PC-3 (cell line): ENCODE measurements at regions not wholly inside any gene's neighbourhood (a gene's known extent, or its start where the extent isn't known, plus 50 kb on each side); places are given as distances from the start of the nearest gene placed in this dataset.

Source experiments
- ATAC-seq: fragments of 200-7000 bp; cut with Tn5 transposase; 2 replicates; pipeline ENCODE4 v1.9.1; 2020; ENCODE audit warnings: mild to moderate bottlenecking, moderate library complexity
- BruUV-seq: library from RNA; stranded (reverse); fragments of 400-500 nt; replicated peaks from 2 replicates; lab custom pipeline; 2021; lab: Mats Ljungman, UMichigan
- CTCF ChIA-PET: fragments of 300-600 bp; sonication (Branson Sonifier 250); formaldehyde crosslinking; loops from one replicate; lab custom pipeline; 2022; ENCODE audit warnings: antibody characterized with exemption; lab: Charles Lee
- POLR2A ChIA-PET: fragments of 300-600 bp; sonication (Branson Sonifier 250); formaldehyde crosslinking; loops from one replicate; lab custom pipeline; 2022; ENCODE audit warnings: antibody characterized with exemption; ENCODE audit not compliant: unreplicated experiment; lab: Charles Lee
- DNase-seq: peaks from one replicate; pipeline ENCODE4 v3.0.0-alpha.2; 2015
- H2AFZ ChIP-seq: fragments of 300-600 bp; sonication (generic); 2 replicates; pipeline ENCODE4 v1.6.0; 2016; ENCODE audit warnings: antibody characterized with exemption, low read length
- H3F3A ChIP-seq: fragments of 300-600 bp; sonication (generic); one replicate; pipeline ENCODE4 v1.6.0; 2017; ENCODE audit warnings: antibody characterized with exemption, low read length, control low read depth, mild to moderate bottlenecking; ENCODE audit not compliant: unreplicated experiment
- H3K27ac ChIP-seq: fragments of 300-600 bp; sonication (generic); 2 replicates; pipeline ENCODE4 v1.5.1; 2016; ENCODE audit warnings: mild to moderate bottlenecking, low read length
- H3K27me3 ChIP-seq: fragments of 300-600 bp; sonication (generic); 2 replicates; pipeline ENCODE4 v1.6.1; 2016; ENCODE audit warnings: low read length, mixed read lengths
- H3K36me3 ChIP-seq: fragments of 300-600 bp; sonication (generic); 2 replicates; pipeline ENCODE4 v1.6.1; 2016; ENCODE audit warnings: low read depth, mixed run types, low read length, mixed read lengths
- H3K4me1 ChIP-seq: fragments of 300-600 bp; sonication (generic); 2 replicates; pipeline ENCODE4 v1.5.1; 2016; ENCODE audit warnings: low read length; ENCODE audit not compliant: insufficient read depth
- H3K4me2 ChIP-seq: fragments of 300-600 bp; sonication (generic); 2 replicates; pipeline ENCODE4 v1.6.0; 2016; ENCODE audit warnings: low read length
- H3K4me3 ChIP-seq: fragments of 300-600 bp; sonication (generic); 2 replicates; pipeline ENCODE4 v1.5.1; 2016; ENCODE audit warnings: mild to moderate bottlenecking, low read length, mixed read lengths
- H3K79me2 ChIP-seq: fragments of 300-600 bp; sonication (generic); 2 replicates; pipeline ENCODE4 v1.6.1; 2017; ENCODE audit warnings: low read length, mixed read lengths
- H3K9ac ChIP-seq: fragments of 300-600 bp; sonication (generic); 2 replicates; pipeline ENCODE4 v1.6.0; 2016; ENCODE audit warnings: mild to moderate bottlenecking, low read length
- H3K9me2 ChIP-seq: fragments of 300-600 bp; sonication (generic); replicated peaks from 2 replicates; pipeline ENCODE4 v1.6.1; 2016; ENCODE audit warnings: mixed run types, low read length, mixed read lengths
- H3K9me3 ChIP-seq: fragments of 300-600 bp; sonication (generic); 2 replicates; pipeline ENCODE4 v1.6.1; 2016; ENCODE audit warnings: low read length, mixed read lengths
- H4K20me1 ChIP-seq: fragments of 300-600 bp; sonication (generic); 2 replicates; pipeline ENCODE4 v1.6.1; 2016; ENCODE audit warnings: low read length, mixed read lengths
- EZH2 ChIP-seq: fragments of 300-600 bp; sonication (generic); IDR thresholded peaks from one replicate; pipeline ENCODE4 v1.6.1; 2017; ENCODE audit warnings: antibody characterized with exemption, mild to moderate bottlenecking, low read length; ENCODE audit not compliant: unreplicated experiment
- EZH2phosphoT487 ChIP-seq: fragments of 300-600 bp; sonication (generic); IDR thresholded peaks from 2 replicates; pipeline ENCODE4 v1.6.1; 2018; ENCODE audit warnings: mild to moderate bottlenecking, antibody characterized with exemption, low read length, borderline replicate concordance
- intact Hi-C: fragments of 100-400 bp; cut with micrococcal nuclease; formaldehyde crosslinking; loops from 2 replicates; pipeline ENCODE4 v1.9.0; 2023
- TF ChIP-seq, protein P1 (sequence below): fragments of 300-600 bp; sonication (generic); conservative IDR thresholded peaks from 2 replicates; pipeline ENCODE4 v1.5.1; 2017; ENCODE audit warnings: antibody characterized with exemption, low read depth, mild to moderate bottlenecking, low read length

DNA sequence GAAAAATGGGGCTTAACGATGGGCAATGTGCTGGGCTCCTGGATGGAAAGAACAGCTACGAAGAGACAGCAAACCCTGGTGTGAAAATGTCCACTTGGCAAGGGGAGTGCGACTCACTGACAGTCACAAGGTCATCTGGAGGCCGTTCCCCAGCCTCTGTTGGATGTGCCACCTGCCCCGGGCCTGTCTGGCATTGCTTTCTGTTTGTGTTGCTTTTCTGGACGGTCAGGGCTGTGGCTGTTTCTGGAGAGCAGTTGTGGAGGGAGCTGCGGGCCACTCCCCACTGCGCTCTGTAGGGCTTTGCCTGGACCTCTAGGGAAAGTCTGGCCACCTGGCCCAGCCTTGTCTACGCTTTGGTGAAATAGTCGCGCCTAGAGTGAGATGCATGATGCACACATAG lies 185.3 kb downstream of the IRX1 start:
- Histone ChIP-seq H3K36me3 (no peaks in the 10 kb centered on the region), H3K27ac (no peak overlapping the region), H3K4me2 (no peak overlapping the region), H3K9ac (no peak overlapping the region), H4K20me1 (no peaks in the 10 kb centered on the region), H3K9me2 (no peaks in the 10 kb centered on the region), H3K9me3 (0 out of 2 replicates have a peak, but pooled peaks cover 3% of the 10 kb centered on the region), H2AFZ (no peak overlapping the region), H3K4me1 (no peaks in the 10 kb centered on the region), H3K4me3 (no peak overlapping the region), H3F3A (no peaks in the 10 kb centered on the region), H3K27me3 (no peaks in the 10 kb centered on the region), H3K79me2 (no peaks in the 10 kb centered on the region)
- no TSS peak for BruUV-seq
- ChIA-PET CTCF (no interaction called here), POLR2A (no interaction called here)
- intact Hi-C loops = no loop called here
- ATAC-seq (no peak), DNase-seq (no peak)
- TF ChIP-seq, protein P1, sequence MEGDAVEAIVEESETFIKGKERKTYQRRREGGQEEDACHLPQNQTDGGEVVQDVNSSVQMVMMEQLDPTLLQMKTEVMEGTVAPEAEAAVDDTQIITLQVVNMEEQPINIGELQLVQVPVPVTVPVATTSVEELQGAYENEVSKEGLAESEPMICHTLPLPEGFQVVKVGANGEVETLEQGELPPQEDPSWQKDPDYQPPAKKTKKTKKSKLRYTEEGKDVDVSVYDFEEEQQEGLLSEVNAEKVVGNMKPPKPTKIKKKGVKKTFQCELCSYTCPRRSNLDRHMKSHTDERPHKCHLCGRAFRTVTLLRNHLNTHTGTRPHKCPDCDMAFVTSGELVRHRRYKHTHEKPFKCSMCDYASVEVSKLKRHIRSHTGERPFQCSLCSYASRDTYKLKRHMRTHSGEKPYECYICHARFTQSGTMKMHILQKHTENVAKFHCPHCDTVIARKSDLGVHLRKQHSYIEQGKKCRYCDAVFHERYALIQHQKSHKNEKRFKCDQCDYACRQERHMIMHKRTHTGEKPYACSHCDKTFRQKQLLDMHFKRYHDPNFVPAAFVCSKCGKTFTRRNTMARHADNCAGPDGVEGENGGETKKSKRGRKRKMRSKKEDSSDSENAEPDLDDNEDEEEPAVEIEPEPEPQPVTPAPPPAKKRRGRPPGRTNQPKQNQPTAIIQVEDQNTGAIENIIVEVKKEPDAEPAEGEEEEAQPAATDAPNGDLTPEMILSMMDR = no peak
- TF ChIP-seq EZH2phosphoT487 (no peak), EZH2 (no peak)

DNA sequence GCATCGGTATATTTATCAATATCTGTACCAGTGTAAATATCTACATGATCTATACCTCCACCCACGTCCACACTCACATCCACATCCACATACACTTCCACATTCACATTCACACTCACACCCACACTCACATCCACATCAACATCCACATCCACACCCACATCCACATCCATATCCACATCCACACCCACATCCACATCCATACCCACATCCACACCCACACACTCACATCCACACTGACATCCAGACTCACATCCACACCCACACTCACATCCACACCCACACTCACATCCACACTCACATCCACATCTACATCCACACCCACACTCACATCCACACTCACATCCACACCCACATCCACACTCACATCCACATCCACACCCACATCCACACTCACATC lies 189.2 kb downstream of the IRX1 start:
- Histone ChIP-seq H3K4me3 (no peak overlapping the region), H3K27ac (no peak overlapping the region), H3F3A (no peaks in the 10 kb centered on the region), H3K4me1 (no peaks in the 10 kb centered on the region), H3K9me2 (no peaks in the 10 kb centered on the region), H3K9me3 (peaks cover 10% of the 10 kb centered on the region; the same call in 1 of the 2 replicates), H2AFZ (no peak overlapping the region), H4K20me1 (no peaks in the 10 kb centered on the region), H3K79me2 (no peaks in the 10 kb centered on the region), H3K27me3 (no peaks in the 10 kb centered on the region), H3K4me2 (no peak overlapping the region), H3K36me3 (no peaks in the 10 kb centered on the region), H3K9ac (no peak overlapping the region)
- TF ChIP-seq, protein P1 = no peak
- no peak for TF ChIP-seq EZH2phosphoT487
- TF ChIP-seq EZH2 = no peak
- ChIA-PET CTCF (no interaction called here), POLR2A (no interaction called here)
- DNase-seq (no peak), ATAC-seq (no peak)
- intact Hi-C loops = no loop called here
- no TSS peak for BruUV-seq

DNA sequence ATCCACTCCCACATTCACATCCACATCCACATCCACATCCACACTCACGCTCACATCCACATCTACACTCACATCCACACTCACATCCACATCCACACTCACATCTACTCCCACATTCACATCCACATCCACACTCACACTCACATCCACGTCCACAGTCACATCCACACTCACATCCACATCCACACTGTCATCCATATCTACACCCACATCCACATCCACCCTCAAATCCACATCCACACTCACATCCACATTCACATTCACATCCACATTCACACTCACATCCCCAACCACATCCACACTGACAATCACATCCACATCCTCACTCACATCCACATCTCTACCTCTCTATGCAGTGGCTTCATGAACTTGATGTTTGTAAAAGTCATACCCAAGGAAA lies 190.5 kb downstream of the IRX1 start:
- Histone ChIP-seq H3K4me1 (no peaks in the 10 kb centered on the region), H3F3A (no peaks in the 10 kb centered on the region), H3K9me2 (no peaks in the 10 kb centered on the region), H2AFZ (no peak overlapping the region), H3K79me2 (no peaks in the 10 kb centered on the region), H3K9ac (no peak overlapping the region), H4K20me1 (no peaks in the 10 kb centered on the region), H3K4me3 (no peak overlapping the region), H3K27ac (no peak overlapping the region), H3K4me2 (no peak overlapping the region), H3K36me3 (no peaks in the 10 kb centered on the region), H3K9me3 (peaks cover 10% of the 10 kb centered on the region; the same call in 1 of the 2 replicates), H3K27me3 (no peaks in the 10 kb centered on the region)
- POLR2A ChIA-PET = no interaction called here
- no TSS peak for BruUV-seq
- ATAC-seq (no peak), DNase-seq (no peak)
- TF ChIP-seq, protein P1 = no peak
- TF ChIP-seq EZH2phosphoT487 = no peak
- TF ChIP-seq EZH2 = no peak
- CTCF ChIA-PET = no interaction called here
- intact Hi-C loops = no loop called here
